ENCODE measurements at regions not wholly inside any gene's neighbourhood (a gene's known extent, or its start where the extent isn't known, plus 50 kb on each side); places are given as distances from the start of the nearest gene placed in this dataset.

DNA sequence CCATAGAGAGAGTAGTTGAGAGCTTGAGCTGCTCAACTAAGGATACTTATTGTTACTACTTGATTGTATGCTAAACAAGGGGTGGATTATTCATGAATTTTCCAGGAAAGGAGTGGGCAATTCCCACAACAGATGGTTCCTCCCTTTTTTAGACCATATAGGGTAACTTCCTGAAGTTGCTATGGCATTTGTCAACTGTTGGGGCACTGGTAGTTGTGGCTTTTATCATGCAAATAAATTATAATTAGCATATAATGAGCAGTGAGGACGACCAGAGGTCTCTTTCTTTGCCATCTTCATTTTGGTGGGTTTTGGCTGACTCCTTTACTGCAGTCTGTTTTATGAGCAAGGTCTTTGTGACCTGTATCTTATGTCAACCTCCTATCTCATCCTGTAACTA, 1403.5 kb upstream of the PABPC4L start:
- Mint-ChIP-seq H3K4me3 (ENCODE audit: unreplicated experiment) (no peak overlapping the region), H3K4me1 (ENCODE audit: unreplicated experiment) (no peaks in the 10 kb centered on the region), H3K36me3 (ENCODE audit: low read depth, unreplicated experiment) (no peaks in the 10 kb centered on the region), H3K27me3 (ENCODE audit: unreplicated experiment) (no peaks in the 10 kb centered on the region), H3K27ac (ENCODE audit: unreplicated experiment) (no peak overlapping the region), H3K9me3 (ENCODE audit: unreplicated experiment) (no peaks in the 10 kb centered on the region)
- no peak for DNase-seq (ENCODE audit: low spot score)
- TF ChIP-seq, protein P1, sequence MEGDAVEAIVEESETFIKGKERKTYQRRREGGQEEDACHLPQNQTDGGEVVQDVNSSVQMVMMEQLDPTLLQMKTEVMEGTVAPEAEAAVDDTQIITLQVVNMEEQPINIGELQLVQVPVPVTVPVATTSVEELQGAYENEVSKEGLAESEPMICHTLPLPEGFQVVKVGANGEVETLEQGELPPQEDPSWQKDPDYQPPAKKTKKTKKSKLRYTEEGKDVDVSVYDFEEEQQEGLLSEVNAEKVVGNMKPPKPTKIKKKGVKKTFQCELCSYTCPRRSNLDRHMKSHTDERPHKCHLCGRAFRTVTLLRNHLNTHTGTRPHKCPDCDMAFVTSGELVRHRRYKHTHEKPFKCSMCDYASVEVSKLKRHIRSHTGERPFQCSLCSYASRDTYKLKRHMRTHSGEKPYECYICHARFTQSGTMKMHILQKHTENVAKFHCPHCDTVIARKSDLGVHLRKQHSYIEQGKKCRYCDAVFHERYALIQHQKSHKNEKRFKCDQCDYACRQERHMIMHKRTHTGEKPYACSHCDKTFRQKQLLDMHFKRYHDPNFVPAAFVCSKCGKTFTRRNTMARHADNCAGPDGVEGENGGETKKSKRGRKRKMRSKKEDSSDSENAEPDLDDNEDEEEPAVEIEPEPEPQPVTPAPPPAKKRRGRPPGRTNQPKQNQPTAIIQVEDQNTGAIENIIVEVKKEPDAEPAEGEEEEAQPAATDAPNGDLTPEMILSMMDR (IDR thresholded peaks at IDR 0.05; ENCODE audit: unreplicated experiment) = no peak

DNA sequence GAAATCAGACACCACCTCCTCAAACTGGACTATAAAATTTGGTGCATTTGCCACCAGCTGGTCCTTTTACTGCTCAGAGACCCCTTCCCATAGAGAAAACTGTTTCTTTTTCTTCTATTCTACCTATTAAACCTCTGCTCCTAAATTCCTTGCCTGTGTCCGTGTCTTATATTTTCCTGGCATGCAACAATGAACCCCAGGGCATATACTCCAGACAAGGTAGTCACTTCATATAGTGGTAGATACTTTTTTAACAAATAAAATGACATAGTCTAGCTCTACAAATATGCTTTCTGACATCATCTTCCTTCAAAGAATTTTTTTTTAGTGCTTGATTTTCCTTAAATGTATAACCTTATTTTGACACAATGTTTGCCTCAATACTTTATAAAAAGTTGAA, 1402.9 kb upstream of the PABPC4L start:
- no peaks in the 10 kb centered on the region for H3K4me1 Mint-ChIP-seq (ENCODE audit: unreplicated experiment)
- TF ChIP-seq, protein P1 (IDR thresholded peaks at IDR 0.05; ENCODE audit: unreplicated experiment) = no peak
- H3K27ac Mint-ChIP-seq (ENCODE audit: unreplicated experiment) = no peak overlapping the region
- no peak overlapping the region for H3K4me3 Mint-ChIP-seq (ENCODE audit: unreplicated experiment)
- H3K36me3 Mint-ChIP-seq (ENCODE audit: low read depth, unreplicated experiment) = no peaks in the 10 kb centered on the region
- H3K27me3 Mint-ChIP-seq (ENCODE audit: unreplicated experiment) = no peaks in the 10 kb centered on the region
- no peaks in the 10 kb centered on the region for H3K9me3 Mint-ChIP-seq (ENCODE audit: unreplicated experiment)
- no peak for DNase-seq (ENCODE audit: low spot score)

DNA sequence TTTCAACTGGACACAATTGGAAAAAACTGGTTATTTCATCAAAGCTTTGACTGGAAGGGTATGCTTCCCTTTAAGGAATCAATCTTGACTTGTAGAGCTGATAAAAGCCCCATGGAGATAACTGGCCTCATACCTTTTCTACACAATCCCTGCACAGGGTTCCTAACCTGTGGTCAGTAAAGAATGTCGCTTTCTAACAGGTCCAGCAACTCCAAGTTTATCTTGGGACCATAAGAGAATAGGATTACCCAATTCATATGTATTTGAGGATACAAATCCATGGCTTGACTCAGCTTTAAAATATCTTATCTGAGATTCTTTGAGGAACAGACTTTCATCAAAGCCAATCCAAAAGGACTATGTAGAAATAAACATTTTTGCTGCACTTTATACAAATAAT, 1399.8 kb upstream of the PABPC4L start:
- no peaks in the 10 kb centered on the region for H3K36me3 Mint-ChIP-seq (ENCODE audit: low read depth, unreplicated experiment)
- H3K27me3 Mint-ChIP-seq (ENCODE audit: unreplicated experiment) = no peaks in the 10 kb centered on the region
- H3K4me1 Mint-ChIP-seq (ENCODE audit: unreplicated experiment) = no peaks in the 10 kb centered on the region
- TF ChIP-seq, protein P1 (IDR thresholded peaks at IDR 0.05; ENCODE audit: unreplicated experiment) = no peak
- H3K9me3 Mint-ChIP-seq (ENCODE audit: unreplicated experiment) = peaks cover 4% of the 10 kb centered on the region
- H3K27ac Mint-ChIP-seq (ENCODE audit: unreplicated experiment) = no peak overlapping the region
- no peak overlapping the region for H3K4me3 Mint-ChIP-seq (ENCODE audit: unreplicated experiment)
- no peak for DNase-seq (ENCODE audit: low spot score)

DNA sequence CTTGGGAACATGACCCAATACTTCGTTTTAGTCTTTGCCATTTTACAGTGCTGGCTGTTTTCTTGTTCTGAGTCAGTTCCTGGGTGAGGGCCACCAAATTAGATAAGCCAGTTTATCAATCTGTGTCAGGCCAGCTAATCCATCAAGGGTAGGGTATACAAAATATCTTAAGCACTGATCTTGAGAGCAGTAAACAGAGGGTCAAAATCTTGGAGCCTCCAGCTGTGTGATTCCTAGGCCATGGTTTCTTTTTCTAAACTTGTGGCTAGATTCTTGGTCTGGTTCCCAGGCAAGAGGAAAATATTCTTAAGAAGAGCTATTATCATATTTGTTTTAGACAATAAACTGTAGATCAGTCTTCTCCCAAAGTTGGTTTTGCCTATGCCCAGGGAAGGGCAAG, 1396.6 kb upstream of the PABPC4L start:
- Mint-ChIP-seq H3K27me3 (ENCODE audit: unreplicated experiment) (no peaks in the 10 kb centered on the region), H3K4me3 (ENCODE audit: unreplicated experiment) (no peak overlapping the region), H3K27ac (ENCODE audit: unreplicated experiment) (no peak overlapping the region), H3K9me3 (ENCODE audit: unreplicated experiment) (peaks cover 7% of the 10 kb centered on the region), H3K4me1 (ENCODE audit: unreplicated experiment) (no peaks in the 10 kb centered on the region), H3K36me3 (ENCODE audit: low read depth, unreplicated experiment) (peaks cover 7% of the 10 kb centered on the region)
- no peak for DNase-seq (ENCODE audit: low spot score)
- TF ChIP-seq, protein P1 (IDR thresholded peaks at IDR 0.05; ENCODE audit: unreplicated experiment) = no peak

DNA sequence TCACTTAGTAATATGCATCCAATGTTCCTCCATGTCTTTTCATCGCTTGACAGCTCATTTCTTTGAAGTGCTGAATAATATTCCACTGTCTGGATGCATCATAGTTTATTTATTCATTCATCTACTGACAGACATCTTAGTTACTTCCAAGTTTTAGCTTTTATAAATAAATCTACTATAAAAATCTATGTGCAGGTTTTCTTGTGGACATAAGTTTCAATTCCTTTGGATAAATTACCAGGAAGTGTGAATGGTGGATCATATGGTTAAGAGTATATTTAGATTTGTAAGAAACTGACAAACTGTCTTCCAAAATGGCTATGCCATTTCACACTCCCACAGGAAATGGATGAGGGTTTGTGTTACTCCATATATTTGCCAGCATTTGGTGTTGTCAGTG, 1392.9 kb upstream of the PABPC4L start:
- TF ChIP-seq, protein P1 (IDR thresholded peaks at IDR 0.05; ENCODE audit: unreplicated experiment) = no peak
- Mint-ChIP-seq H3K36me3 (ENCODE audit: low read depth, unreplicated experiment) (peaks cover 7% of the 10 kb centered on the region), H3K27ac (ENCODE audit: unreplicated experiment) (no peak overlapping the region), H3K27me3 (ENCODE audit: unreplicated experiment) (no peaks in the 10 kb centered on the region), H3K4me3 (ENCODE audit: unreplicated experiment) (no peak overlapping the region), H3K4me1 (ENCODE audit: unreplicated experiment) (no peaks in the 10 kb centered on the region), H3K9me3 (ENCODE audit: unreplicated experiment) (peaks cover 7% of the 10 kb centered on the region)
- no peak for DNase-seq (ENCODE audit: low spot score)

All from endothelial cell (in vitro differentiated cells).